Spleen (tissue), 7 donors: ENCODE measurements at regions not wholly inside any gene's neighbourhood (a gene's known extent, or its start where the extent isn't known, plus 50 kb on each side); places are given as distances from the start of the nearest gene placed in this dataset.

ENCODE experiments used
- CTCF ChIP-seq, 11 experiments: fragments of 200-600 bp in 7 of 11; fragments of 450-650 bp in 4 of 11; sonication (generic) in 4 of 11; IDR thresholded peaks in 8 of 11; conservative IDR thresholded peaks in 3 of 11; 1 replicate in 7 of 11; 2 replicates in 4 of 11; pipeline versions ENCODE4 v1.4.0 to v1.8.0; 2016 to 2021; ENCODE audit warnings: antibody characterized with exemption in 11 of 11, inconsistent platforms in 4 of 11, mild to moderate bottlenecking in 1 of 11
- POLR2A ChIP-seq, 3 donors: fragments of 450-650 bp; IDR thresholded peaks; one replicate each; pipeline ENCODE4 v1.5.1; 2017; ENCODE audit warnings: antibody characterized with exemption in 3 of 3, mild to moderate bottlenecking in 1 of 3
- donor health status: DM: no; HTN: no; CAD: no; lungs with moderate emphysema.
- donor health status: DM: no; HTN: no; CAD: no.
- donor health status: DM: no; HTN: no; CAD: no.

GRCh38 chr5:3343911-3344310 is 251.7 kb upstream of the IRX1 start:
- no peak for TF ChIP-seq POLR2A (IDR thresholded peaks at IDR 0.05)
- TF ChIP-seq CTCF (IDR thresholded peaks at IDR 0.05 in 8 of 11, conservative IDR thresholded peaks at IDR 0.05 in 3 of 11), result no peak
